ENCODE measurements at regions not wholly inside any gene's neighbourhood (a gene's known extent, or its start where the extent isn't known, plus 50 kb on each side); places are given as distances from the start of the nearest gene placed in this dataset.

DNA sequence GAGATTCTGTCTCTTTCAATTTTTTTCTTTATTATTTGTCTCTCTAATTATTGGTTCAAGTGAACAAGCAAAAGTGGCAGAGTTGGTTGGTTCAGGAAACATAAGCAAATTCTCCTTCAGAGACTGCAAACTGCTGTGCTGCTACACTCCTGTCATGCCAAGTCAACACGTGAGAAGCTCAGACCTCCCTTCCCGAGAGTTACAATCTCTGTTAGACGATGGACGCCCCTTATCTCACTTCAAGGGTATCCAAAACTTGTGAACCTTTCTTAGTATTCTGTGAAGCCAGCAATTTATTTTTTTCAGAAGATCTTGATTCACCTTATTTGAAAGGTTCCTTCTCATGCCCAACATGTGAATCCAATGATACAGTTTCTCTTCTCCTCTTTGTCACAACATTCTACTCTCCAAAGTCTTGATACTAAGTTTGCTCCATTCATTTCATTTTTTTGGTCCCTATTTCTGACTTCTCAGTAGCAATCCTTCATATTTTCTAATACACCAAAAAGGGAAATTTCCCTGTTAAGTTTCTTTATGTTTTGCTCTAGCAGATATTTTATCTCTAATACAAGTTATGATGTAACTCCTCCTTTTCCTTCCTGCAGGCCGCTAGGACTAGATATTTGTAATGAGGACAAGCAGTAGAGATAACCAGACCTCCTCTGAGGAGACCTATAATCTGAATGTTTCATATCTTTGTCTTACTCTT is 448.8 kb upstream of the CITED2 start (continued):
- TF ChIP-seq, protein P1, sequence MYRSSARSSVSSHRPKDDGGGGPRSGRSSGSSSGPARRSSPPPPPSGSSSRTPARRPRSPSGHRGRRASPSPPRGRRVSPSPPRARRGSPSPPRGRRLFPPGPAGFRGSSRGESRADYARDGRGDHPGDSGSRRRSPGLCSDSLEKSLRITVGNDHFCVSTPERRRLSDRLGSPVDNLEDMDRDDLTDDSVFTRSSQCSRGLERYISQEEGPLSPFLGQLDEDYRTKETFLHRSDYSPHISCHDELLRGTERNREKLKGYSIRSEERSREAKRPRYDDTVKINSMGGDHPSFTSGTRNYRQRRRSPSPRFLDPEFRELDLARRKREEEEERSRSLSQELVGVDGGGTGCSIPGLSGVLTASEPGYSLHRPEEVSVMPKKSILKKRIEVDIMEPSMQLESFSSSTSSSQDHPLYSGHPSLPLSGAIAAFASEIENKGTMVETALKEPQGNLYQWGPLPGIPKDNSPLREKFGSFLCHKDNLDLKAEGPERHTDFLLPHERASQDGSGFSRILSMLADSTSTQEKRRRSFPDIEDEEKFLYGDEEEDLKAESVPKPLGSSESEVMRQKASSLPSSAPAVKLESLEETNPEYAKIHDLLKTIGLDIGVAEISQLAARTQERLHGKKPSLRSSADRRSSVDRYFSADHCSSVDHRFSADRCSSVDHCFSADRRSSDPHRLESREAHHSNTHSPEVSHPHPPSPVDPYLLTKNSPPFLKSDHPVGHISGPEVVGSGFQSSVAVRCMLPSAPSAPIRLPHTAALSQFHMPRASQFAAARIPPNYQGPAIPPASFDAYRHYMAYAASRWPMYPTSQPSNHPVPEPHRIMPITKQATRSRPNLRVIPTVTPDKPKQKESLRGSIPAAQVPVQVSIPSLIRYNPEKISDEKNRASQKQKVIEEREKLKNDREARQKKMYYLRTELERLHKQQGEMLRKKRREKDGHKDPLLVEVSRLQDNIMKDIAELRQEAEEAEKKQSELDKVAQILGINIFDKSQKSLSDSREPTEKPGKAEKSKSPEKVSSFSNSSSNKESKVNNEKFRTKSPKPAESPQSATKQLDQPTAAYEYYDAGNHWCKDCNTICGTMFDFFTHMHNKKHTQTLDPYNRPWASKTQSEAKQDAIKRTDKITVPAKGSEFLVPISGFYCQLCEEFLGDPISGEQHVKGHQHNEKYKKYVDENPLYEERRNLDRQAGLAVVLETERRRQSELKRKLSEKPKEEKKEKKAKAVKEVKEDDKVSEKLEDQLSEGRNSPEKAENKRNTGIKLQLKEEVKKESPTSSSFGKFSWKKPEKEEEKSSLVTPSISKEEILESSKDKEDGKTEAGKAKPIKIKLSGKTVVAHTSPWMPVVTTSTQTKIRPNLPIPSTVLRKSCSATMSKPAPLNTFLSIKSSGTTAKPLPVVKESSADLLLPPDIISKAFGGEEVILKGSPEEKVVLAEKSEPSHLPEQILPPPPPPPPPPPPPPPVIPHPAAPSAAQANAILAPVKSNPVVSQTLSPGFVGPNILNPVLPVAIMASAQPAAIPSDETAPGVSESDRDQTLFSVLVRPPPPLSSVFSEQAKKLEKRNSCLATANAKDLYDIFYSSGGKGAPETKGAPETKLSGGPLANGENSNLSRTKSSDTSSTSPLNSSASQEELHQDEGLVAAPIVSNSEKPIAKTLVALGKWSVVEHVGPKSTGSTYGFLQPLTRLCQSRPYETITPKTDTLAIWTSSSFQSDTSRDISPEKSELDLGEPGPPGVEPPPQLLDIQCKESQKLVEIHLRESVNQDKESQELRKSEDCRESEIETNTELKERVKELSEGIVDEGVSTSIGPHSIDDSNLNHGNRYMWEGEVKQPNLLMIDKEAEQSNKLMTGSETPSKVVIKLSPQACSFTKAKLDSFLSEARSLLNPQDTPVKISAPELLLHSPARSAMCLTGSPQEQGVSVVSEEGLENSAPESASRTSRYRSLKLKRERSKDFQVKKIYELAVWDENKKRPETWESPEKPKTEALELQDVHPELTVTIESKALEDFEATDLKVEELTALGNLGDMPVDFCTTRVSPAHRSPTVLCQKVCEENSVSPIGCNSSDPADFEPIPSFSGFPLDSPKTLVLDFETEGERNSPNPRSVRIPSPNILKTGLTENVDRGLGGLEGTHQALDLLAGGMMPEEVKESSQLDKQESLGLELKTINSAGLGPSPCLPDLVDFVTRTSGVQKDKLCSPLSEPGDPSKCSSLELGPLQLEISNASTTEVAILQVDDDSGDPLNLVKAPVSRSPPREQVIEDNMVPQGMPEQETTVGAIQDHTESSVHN (IDR thresholded peaks at IDR 0.05; ENCODE audit: borderline replicate concordance in 1 of 2, low read depth in 1 of 2): no peak
- 0 out of 2 replicates have a peak, but pooled peaks have one; percentile 10 for TF ChIP-seq MTA3 (IDR thresholded peaks at IDR 0.05; ENCODE audit: borderline replicate concordance)
- TF ChIP-seq PRPF4 (IDR thresholded peaks at IDR 0.05; ENCODE audit: insufficient read depth, low read depth, low read length, poor library complexity, severe bottlenecking): no peak
- no peak for TF ChIP-seq EGR1 (conservative IDR thresholded peaks at IDR 0.05)
- no peak for TF ChIP-seq U2AF2 (optimal IDR thresholded peaks at IDR 0.05; ENCODE audit: low read depth, low read length)
- peak; percentile 55 for TF ChIP-seq MTA2 (IDR thresholded peaks at IDR 0.05; ENCODE audit: low read depth)
- peak; percentile 78 for TF ChIP-seq TCF3 (CRISPR knock-in tag; IDR thresholded peaks at IDR 0.05)
- TF ChIP-seq ZNF184 (CRISPR knock-in tag; IDR thresholded peaks at IDR 0.05): no peak
- TF ChIP-seq TEAD1 (CRISPR knock-in tag; IDR thresholded peaks at IDR 0.05): no peak
- no peak for TF ChIP-seq GABPB2 (CRISPR knock-in tag; conservative IDR thresholded peaks at IDR 0.05)
- no peak for TF ChIP-seq TSC22D4 (tag; IDR thresholded peaks at IDR 0.05)
- peak; percentile 87 for TF ChIP-seq DPF2 (IDR thresholded peaks at IDR 0.05)
- TF ChIP-seq, protein P2, sequence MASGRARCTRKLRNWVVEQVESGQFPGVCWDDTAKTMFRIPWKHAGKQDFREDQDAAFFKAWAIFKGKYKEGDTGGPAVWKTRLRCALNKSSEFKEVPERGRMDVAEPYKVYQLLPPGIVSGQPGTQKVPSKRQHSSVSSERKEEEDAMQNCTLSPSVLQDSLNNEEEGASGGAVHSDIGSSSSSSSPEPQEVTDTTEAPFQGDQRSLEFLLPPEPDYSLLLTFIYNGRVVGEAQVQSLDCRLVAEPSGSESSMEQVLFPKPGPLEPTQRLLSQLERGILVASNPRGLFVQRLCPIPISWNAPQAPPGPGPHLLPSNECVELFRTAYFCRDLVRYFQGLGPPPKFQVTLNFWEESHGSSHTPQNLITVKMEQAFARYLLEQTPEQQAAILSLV (tag; IDR thresholded peaks at IDR 0.05): 0 out of 2 replicates have a peak, but pooled peaks have one; percentile 20
- TF ChIP-seq CXXC5 (CRISPR knock-in tag; IDR thresholded peaks at IDR 0.05): no peak
- TF ChIP-seq SRSF3 (IDR thresholded peaks at IDR 0.05; ENCODE audit: insufficient read depth, low read length): no peak
- TF ChIP-seq FOXJ3 (CRISPR knock-in tag; IDR thresholded peaks at IDR 0.05): no peak
- no peak for TF ChIP-seq DIDO1 (tag; IDR thresholded peaks at IDR 0.05; ENCODE audit: low read depth)
- no peak for TF ChIP-seq ZNF311 (CRISPR knock-in tag; IDR thresholded peaks at IDR 0.05)
- peak; percentile 31 for TF ChIP-seq ZFP36 (IDR thresholded peaks at IDR 0.05; ENCODE audit: low read depth, low read length, partially characterized antibody)
- TF ChIP-seq MIER1 (IDR thresholded peaks at IDR 0.05; ENCODE audit: low read depth): no peak
- no peak for TF ChIP-seq KHSRP (IDR thresholded peaks at IDR 0.05)

Measured in K562 (cell line).